ENCODE measurements at regions not wholly inside any gene's neighbourhood (a gene's known extent, or its start where the extent isn't known, plus 50 kb on each side); places are given as distances from the start of the nearest gene placed in this dataset.

DNA sequence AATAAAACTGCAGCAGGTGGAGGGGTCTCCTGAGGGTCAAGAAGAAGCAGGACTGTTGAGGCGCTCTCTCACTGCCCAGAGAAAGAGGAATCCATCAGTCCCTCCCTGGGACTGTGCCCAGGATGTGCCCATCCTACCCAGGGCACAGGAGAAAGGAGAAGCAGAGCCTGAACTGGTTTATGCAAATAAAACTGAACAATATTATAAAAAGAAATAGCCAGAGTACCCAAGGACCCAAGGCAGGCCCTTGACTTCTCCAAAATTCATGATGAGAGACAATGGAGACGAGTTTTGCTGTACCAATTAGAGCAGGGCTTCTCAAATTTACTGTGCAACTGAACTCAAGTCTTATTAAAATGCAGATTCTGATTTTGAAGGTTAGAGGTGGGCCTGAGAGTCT, 211.0 kb downstream of the IGSF11 start:
- H3K9me3 Mint-ChIP-seq: no peaks in the 10 kb centered on the region
- H3K36me3 Mint-ChIP-seq (ENCODE audit: low read depth): no peaks in the 10 kb centered on the region
- no peaks in the 10 kb centered on the region for H3K4me1 Mint-ChIP-seq (ENCODE audit: low read depth)
- no peaks in the 10 kb centered on the region for H3K27me3 Mint-ChIP-seq (ENCODE audit: insufficient read depth)
- intact Hi-C loops (cut with micrococcal nuclease): no loop called here
- no peak for DNase-seq (ENCODE audit: low spot score)
- H3K27ac Mint-ChIP-seq: no peak overlapping the region
- no peak overlapping the region for H3K4me3 Mint-ChIP-seq

DNA sequence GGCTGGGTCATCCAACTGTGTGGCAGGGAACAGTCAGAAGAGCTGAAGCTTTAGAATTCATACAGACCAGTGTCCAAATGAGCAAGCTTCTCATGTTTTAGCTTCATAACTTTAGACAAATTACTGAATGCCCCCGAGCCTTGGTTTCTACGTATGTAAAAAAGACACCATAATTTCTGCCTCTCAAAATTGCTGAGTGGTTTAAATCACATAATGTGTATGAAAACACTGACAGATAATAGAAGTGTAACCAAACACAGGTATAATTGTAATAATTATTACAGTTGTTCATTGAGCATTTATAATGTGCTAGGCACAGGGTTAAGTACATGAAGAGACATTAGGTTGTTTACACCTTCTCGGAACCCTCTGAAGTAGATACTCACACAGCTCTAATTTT, 207.2 kb downstream of the IGSF11 start:
- no peaks in the 10 kb centered on the region for H3K4me1 Mint-ChIP-seq (ENCODE audit: low read depth)
- no peaks in the 10 kb centered on the region for H3K9me3 Mint-ChIP-seq
- no peak for DNase-seq (ENCODE audit: low spot score)
- no peaks in the 10 kb centered on the region for H3K27me3 Mint-ChIP-seq (ENCODE audit: insufficient read depth)
- no peaks in the 10 kb centered on the region for H3K36me3 Mint-ChIP-seq (ENCODE audit: low read depth)
- no peak overlapping the region for H3K27ac Mint-ChIP-seq
- intact Hi-C loops (cut with micrococcal nuclease): no loop called here
- H3K4me3 Mint-ChIP-seq: no peak overlapping the region

DNA sequence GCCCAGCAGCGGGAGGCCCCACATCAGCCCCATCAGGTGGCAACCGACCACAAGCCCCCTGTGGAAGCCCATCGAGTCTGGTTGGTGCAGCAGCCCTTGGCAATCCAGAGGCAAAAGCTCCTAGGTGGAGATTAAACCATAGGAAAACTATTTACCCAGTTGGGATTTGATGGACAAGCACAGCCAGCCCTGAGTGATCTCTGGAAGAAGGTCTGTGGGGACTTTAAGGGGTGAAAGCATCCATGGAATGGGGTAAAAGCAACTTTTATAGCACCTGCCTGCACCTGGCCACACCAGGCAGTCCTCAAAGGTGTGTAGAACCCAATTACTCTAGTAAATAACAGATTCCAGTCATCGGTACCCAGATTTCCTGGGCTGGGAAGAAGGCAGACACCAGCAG, 206.3 kb downstream of the IGSF11 start:
- no peaks in the 10 kb centered on the region for H3K36me3 Mint-ChIP-seq (ENCODE audit: low read depth)
- H3K27me3 Mint-ChIP-seq (ENCODE audit: insufficient read depth): no peaks in the 10 kb centered on the region
- no peak overlapping the region for H3K27ac Mint-ChIP-seq
- no peaks in the 10 kb centered on the region for H3K4me1 Mint-ChIP-seq (ENCODE audit: low read depth)
- H3K9me3 Mint-ChIP-seq: no peaks in the 10 kb centered on the region
- intact Hi-C loops (cut with micrococcal nuclease): no loop called here
- no peak overlapping the region for H3K4me3 Mint-ChIP-seq
- no peak for DNase-seq (ENCODE audit: low spot score)

DNA sequence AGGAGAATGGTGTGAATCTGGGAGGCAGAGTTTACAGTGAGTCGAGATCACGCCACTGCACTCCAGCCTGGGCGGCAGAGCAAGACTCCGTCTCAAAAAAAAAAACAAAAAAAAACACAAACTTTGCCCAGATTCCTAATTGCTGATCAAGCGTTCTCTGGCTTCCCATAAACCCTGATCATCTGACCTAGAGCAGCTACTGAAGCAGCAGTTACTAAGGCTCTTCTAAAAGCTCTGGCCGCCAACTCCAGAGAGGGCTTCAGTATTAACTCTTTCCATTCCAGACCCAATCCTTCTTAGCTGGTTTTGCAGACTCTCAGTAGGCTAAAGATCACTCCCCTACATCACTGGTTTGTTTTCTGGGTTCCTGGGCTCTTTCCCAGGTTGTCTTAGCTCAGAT, 201.6 kb downstream of the IGSF11 start:
- Mint-ChIP-seq H3K36me3 (ENCODE audit: low read depth) (no peaks in the 10 kb centered on the region), H3K4me3 (no peak overlapping the region), H3K27me3 (ENCODE audit: insufficient read depth) (peaks cover 4% of the 10 kb centered on the region), H3K4me1 (ENCODE audit: low read depth) (no peaks in the 10 kb centered on the region), H3K9me3 (no peaks in the 10 kb centered on the region), H3K27ac (no peak overlapping the region)
- intact Hi-C loops (cut with micrococcal nuclease): no loop called here
- no peak for DNase-seq (ENCODE audit: low spot score)

DNA sequence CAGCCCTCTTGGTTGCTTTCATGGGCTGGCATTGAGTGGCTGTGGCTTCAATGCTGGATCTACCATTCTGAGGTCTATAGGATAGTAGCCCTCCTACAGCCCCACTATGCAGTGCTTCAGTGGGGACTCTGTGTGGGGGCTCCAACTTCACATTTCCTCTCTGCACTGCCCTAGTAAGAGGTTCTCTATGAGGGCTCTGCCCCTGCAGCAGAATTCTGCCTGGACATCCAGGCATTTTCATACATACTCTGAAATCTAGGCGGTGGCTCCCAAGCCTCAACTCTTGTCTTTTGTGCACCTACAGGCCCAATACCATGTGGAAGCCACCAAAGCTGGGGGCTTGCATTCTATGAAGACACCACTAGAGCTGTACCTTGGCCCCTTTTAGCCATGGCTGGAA, 195.8 kb downstream of the IGSF11 start:
- H3K4me3 Mint-ChIP-seq: no peak overlapping the region

DNA sequence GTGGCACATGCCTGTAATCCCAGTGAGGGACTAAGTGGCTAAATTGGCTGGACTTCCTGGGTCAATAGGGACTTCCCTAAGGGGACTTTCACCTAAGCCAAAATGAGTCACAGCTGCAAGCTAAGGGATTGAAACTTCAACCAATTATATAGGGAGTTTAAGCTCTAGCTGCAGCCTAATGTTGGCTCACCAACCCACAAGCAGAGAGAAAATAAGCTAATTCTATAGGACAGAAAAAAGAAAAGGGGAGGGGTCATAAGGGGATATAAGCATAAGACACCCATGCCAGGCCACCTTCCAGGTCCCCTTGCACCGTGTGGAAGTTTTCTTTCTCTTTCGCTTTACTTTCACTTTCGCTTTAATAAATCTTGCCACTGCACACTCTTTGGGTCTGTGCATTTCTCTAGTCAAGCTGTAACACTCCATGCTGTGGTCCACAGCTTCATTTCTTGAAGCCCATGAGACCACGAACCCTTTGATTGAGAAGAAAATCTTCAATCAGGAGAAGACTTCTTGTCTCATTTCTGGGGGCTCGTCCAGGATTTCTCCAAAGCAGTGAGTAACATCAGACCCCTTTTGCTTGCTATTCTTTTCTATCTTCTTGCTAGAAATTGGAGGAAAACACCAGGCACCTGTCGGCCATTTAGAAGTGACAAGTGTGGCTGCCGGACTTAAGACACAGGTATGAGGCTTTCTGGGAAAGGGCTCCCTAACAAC, 192.3 kb downstream of the IGSF11 start:
- Mint-ChIP-seq H3K4me3 (no peak overlapping the region), H3K4me1 (ENCODE audit: low read depth) (no peaks in the 10 kb centered on the region), H3K9me3 (peaks cover 35% of the 10 kb centered on the region), H3K27me3 (ENCODE audit: insufficient read depth) (peaks cover 1% of the 10 kb centered on the region), H3K36me3 (ENCODE audit: low read depth) (no peaks in the 10 kb centered on the region), H3K27ac (no peak overlapping the region)
- DNase-seq (ENCODE audit: low spot score): no peak
- intact Hi-C loops (cut with micrococcal nuclease): no loop called here

More for the DNA sequence above, 195.8 kb downstream of the IGSF11 start:
- no peak for DNase-seq (ENCODE audit: low spot score)
- Mint-ChIP-seq H3K27ac (no peak overlapping the region), H3K4me1 (ENCODE audit: low read depth) (no peaks in the 10 kb centered on the region), H3K27me3 (ENCODE audit: insufficient read depth) (peaks cover 2% of the 10 kb centered on the region), H3K9me3 (peaks cover 24% of the 10 kb centered on the region), H3K36me3 (ENCODE audit: low read depth) (no peaks in the 10 kb centered on the region)
- intact Hi-C loops (cut with micrococcal nuclease): no loop called here

DNA sequence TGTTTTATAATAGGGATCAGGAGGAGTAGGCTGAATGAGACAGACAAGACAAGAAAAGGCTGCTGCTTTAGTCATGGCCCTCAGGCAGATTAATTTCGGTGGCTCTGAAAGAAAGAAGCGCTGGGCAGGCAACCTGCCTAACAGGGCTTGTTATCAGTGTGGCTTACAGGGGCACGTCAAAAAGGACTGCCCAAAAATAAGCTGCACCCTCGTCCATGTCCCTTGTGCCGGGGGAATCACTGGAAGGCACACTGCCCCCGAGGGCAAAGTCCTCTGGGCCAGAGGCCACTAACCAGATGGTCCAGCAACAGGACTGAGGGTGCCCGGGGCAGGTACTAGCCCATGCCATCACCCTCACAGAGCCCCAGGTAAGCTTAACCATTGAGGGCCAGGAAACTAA, 188.5 kb downstream of the IGSF11 start:
- Mint-ChIP-seq H3K4me1 (ENCODE audit: low read depth) (no peaks in the 10 kb centered on the region), H3K36me3 (ENCODE audit: low read depth) (no peaks in the 10 kb centered on the region), H3K27ac (no peak overlapping the region), H3K27me3 (ENCODE audit: insufficient read depth) (peaks cover 1% of the 10 kb centered on the region), H3K9me3 (peaks cover 33% of the 10 kb centered on the region), H3K4me3 (no peak overlapping the region)
- DNase-seq (ENCODE audit: low spot score): no peak
- intact Hi-C loops (cut with micrococcal nuclease): no loop called here
